CD4-positive, alpha-beta T cell (primary cell): ENCODE measurements at regions not wholly inside any gene's neighbourhood (a gene's known extent, or its start where the extent isn't known, plus 50 kb on each side); places are given as distances from the start of the nearest gene placed in this dataset.

Experiments used
- ATAC-seq: fragments of 200-7000 bp; cut with Tn5 transposase; one replicate; pipeline ENCODE4 v1.10.0; 2022; ENCODE audit warnings: mild to moderate bottlenecking; ENCODE audit not compliant: poor library complexity
- CTCF ChIA-PET: fragments of 350-600 bp; sonication (Branson Sonifier 250); formaldehyde crosslinking; loops from one replicate; lab custom pipeline; 2021; ENCODE audit warnings: antibody characterized with exemption, inconsistent platforms; lab: Charles Lee
- POLR2A ChIA-PET: fragments of 350-600 bp; sonication (Branson Sonifier 250); formaldehyde crosslinking; loops from one replicate; lab custom pipeline; 2021; ENCODE audit warnings: antibody characterized with exemption, inconsistent platforms; lab: Charles Lee
- DNase-seq, 14 experiments: peaks; one replicate each; pipeline ENCODE4 v3.0.0-alpha.2; 2013 to 2020; ENCODE audit warnings: mixed read lengths in 2 of 14
- H3K27ac ChIP-seq, 2 donors: one replicate each; pipeline versions ENCODE4 v1.5.1 to v1.7.0; 2013; ENCODE audit warnings: low read length in 2 of 2, low read depth in 1 of 2, mild to moderate bottlenecking in 1 of 2
- H3K27me3 ChIP-seq, 2 experiments: 1 replicate in 1 of 2; 2 replicates in 1 of 2; pipeline versions ENCODE4 v1.6.1 to v1.7.0; 2013; ENCODE audit warnings: low read length in 2 of 2, control low read depth in 1 of 2, mild to moderate bottlenecking in 1 of 2, moderate library complexity in 1 of 2; ENCODE audit not compliant: insufficient read depth in 2 of 2, control insufficient read depth in 1 of 2
- H3K36me3 ChIP-seq: one replicate; pipeline ENCODE4 v1.6.1; 2013; ENCODE audit warnings: low read length, control low read depth; ENCODE audit not compliant: insufficient read depth
- H3K4me1 ChIP-seq: one replicate; pipeline ENCODE4 v1.6.1; 2013; ENCODE audit warnings: low read length, control low read depth; ENCODE audit not compliant: insufficient read depth
- H3K4me3 ChIP-seq: one replicate; pipeline ENCODE4 v1.5.1; 2013; ENCODE audit warnings: mild to moderate bottlenecking, low read length, moderate library complexity
- H3K9me3 ChIP-seq, 2 experiments: 1 replicate in 1 of 2; 2 replicates in 1 of 2; pipeline versions ENCODE4 v1.6.1 to v1.7.0; 2013; ENCODE audit warnings: low read length in 2 of 2, mild to moderate bottlenecking in 2 of 2, control low read depth in 1 of 2, moderate library complexity in 1 of 2; ENCODE audit not compliant: control insufficient read depth in 1 of 2, insufficient read depth in 1 of 2
- H3K27ac Mint-ChIP-seq: one replicate; pipeline ENCODE4 v1.8.0; 2020; ENCODE audit warnings: mixed read lengths
- H3K27me3 Mint-ChIP-seq: one replicate; pipeline ENCODE4 v1.8.0; 2021; ENCODE audit warnings: mixed read lengths
- H3K36me3 Mint-ChIP-seq: one replicate; pipeline ENCODE4 v1.8.0; 2021; ENCODE audit warnings: low read depth, mixed read lengths
- H3K4me1 Mint-ChIP-seq: one replicate; pipeline ENCODE4 v1.8.0; 2021; ENCODE audit warnings: low read depth, mixed read lengths
- H3K4me3 Mint-ChIP-seq: one replicate; pipeline ENCODE4 v1.8.0; 2020; ENCODE audit warnings: mild to moderate bottlenecking, mixed read lengths
- H3K9me3 Mint-ChIP-seq: one replicate; pipeline ENCODE4 v1.8.0; 2020; ENCODE audit warnings: mixed read lengths
- intact Hi-C, 2 experiments: fragments of 100-400 bp; cut with DNase I in 1 of 2; cut with micrococcal nuclease in 1 of 2; formaldehyde crosslinking; loops; one replicate each; pipeline versions ENCODE4 v1.15.1 to v1.9.0; 2023 to 2025; cut with DNase I, micrococcal nuclease
- TF ChIP-seq, protein P1 (sequence below): fragments of 200-600 bp; IDR thresholded peaks from one replicate; pipeline ENCODE4 v1.8.0; 2022; ENCODE audit warnings: antibody characterized with exemption, mild to moderate bottlenecking

DNA sequence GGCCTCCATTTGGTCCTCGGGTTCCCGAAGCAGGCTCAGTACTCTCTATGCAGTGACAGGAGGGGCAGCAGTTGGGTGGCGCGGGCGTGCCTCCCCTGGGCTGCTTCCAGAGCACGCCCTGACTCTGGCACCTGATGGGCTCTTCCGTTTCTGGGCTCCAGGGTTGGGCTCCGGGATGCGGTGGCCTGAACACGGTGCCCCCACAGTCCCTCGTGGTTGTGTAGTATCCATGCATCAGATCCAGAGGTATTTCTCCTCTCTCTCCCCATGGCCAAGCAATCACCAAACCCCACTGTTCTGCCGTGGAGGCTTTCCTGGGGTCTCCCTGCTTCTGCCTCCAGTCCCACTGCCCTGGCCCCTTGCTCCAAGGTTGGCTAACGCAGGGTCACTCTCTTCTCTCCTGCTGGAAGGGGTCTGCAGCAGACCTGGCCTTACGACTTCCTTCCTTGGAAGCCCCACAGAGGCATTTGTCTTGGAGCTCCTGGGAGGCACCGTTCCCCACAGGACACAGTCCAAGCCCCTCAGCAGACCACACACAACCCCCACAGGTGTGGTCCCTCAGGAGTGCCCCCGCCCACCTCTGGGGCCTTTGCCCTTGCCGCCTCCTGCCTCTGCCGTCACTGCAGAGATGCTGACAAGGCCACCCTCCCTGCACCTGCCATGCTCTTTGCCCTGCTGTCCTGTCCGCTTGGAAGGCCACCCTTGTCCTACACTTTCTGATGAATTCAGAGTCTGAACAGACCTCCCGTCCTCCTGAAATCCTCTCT is 136.6 kb upstream of the ASB18 start:
- no peaks in the 10 kb centered on the region for H3K9me3 Mint-ChIP-seq
- Histone ChIP-seq H3K27me3 (no peaks in the 10 kb centered on the region), H3K4me1 (no peaks in the 10 kb centered on the region), H3K9me3 (no peaks in the 10 kb centered on the region), H3K36me3 (no peaks in the 10 kb centered on the region), H3K4me3 (no peak overlapping the region), H3K27ac (no peak overlapping the region)
- no peak overlapping the region for H3K4me3 Mint-ChIP-seq
- ChIA-PET CTCF (no interaction called here), POLR2A (no interaction called here)
- intact Hi-C loops = no loop called here
- ATAC-seq (no peak), DNase-seq (no peak)
- H3K27ac Mint-ChIP-seq = no peak overlapping the region
- H3K27me3 Mint-ChIP-seq = peaks cover 6% of the 10 kb centered on the region
- TF ChIP-seq, protein P1, sequence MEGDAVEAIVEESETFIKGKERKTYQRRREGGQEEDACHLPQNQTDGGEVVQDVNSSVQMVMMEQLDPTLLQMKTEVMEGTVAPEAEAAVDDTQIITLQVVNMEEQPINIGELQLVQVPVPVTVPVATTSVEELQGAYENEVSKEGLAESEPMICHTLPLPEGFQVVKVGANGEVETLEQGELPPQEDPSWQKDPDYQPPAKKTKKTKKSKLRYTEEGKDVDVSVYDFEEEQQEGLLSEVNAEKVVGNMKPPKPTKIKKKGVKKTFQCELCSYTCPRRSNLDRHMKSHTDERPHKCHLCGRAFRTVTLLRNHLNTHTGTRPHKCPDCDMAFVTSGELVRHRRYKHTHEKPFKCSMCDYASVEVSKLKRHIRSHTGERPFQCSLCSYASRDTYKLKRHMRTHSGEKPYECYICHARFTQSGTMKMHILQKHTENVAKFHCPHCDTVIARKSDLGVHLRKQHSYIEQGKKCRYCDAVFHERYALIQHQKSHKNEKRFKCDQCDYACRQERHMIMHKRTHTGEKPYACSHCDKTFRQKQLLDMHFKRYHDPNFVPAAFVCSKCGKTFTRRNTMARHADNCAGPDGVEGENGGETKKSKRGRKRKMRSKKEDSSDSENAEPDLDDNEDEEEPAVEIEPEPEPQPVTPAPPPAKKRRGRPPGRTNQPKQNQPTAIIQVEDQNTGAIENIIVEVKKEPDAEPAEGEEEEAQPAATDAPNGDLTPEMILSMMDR = no peak
- H3K36me3 Mint-ChIP-seq = no peaks in the 10 kb centered on the region
- H3K4me1 Mint-ChIP-seq = no peaks in the 10 kb centered on the region

DNA sequence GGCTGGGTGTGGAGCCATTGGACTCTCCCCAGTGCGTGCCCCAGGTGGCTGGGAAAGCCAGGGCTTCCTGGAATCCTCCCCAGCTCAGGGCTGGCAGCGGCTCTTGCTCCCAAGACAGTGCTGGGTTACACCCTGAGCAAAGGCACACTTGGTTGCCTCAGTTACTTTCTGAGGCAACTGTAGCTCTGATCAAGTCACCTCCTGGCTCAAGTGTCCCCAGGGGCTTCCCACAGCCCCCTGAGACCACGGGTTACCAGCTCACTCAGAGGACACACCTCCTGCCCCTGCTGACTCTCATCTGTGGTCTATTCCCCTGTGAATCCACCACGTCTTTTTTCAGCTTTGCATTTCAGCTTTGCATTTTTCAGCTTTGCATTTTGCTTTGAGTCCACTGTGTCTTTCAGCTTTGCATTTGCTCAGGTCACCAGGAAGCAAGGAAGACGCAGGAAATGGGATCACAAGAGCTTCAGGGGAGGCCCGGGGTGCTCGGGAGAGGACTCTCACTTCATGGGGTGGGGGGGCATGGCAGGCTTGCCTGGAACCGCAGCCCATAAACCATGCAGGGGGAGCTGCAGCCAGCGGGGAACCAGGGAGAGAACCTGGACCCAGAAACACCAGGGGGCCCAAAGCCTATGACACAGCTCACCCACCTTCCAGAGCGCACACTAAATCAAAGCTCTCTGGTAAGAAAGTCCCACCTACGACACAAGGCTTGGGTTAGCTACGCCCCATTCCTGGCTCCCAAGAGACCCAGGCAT is 138.0 kb upstream of the ASB18 start:
- Histone ChIP-seq H3K36me3 (no peaks in the 10 kb centered on the region), H3K27ac (no peak overlapping the region), H3K4me1 (no peaks in the 10 kb centered on the region), H3K4me3 (no peak overlapping the region), H3K27me3 (no peaks in the 10 kb centered on the region), H3K9me3 (no peaks in the 10 kb centered on the region)
- H3K4me3 Mint-ChIP-seq = no peak overlapping the region
- H3K4me1 Mint-ChIP-seq = no peaks in the 10 kb centered on the region
- CTCF ChIA-PET = no interaction called here
- H3K27me3 Mint-ChIP-seq = peaks cover 9% of the 10 kb centered on the region
- no peaks in the 10 kb centered on the region for H3K9me3 Mint-ChIP-seq
- H3K36me3 Mint-ChIP-seq = no peaks in the 10 kb centered on the region
- intact Hi-C loops = no loop called here
- POLR2A ChIA-PET = no interaction called here
- ATAC-seq (no peak), DNase-seq (no peak)
- TF ChIP-seq, protein P1 = no peak
- H3K27ac Mint-ChIP-seq = no peak overlapping the region

DNA sequence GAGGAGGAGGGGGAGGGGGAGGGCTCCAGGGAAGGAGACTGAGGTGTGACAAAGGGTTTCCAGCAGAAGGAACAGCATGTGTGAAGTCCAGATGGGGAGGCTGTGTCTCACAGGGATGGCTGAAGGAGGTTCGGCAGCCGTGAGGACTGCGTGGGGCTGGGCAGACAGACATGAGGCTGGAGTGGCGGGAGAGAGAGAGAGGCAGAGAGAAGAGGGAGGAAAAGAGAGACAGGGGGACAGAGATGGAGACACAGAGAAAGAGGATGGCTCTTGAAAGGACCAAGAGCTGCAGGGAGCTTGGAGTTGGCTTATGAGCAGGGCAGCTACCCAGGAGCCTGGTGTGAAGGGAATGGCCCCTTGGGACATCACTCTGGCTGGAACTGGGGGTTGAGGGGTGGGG is 138.9 kb upstream of the ASB18 start:
- H3K4me3 ChIP-seq = no peak overlapping the region
- H3K4me1 ChIP-seq = no peaks in the 10 kb centered on the region
- ATAC-seq (no peak), DNase-seq (no peak)
- Mint-ChIP-seq H3K36me3 (no peaks in the 10 kb centered on the region), H3K9me3 (no peaks in the 10 kb centered on the region), H3K4me1 (no peaks in the 10 kb centered on the region), H3K4me3 (no peak overlapping the region), H3K27ac (no peak overlapping the region), H3K27me3 (peaks cover 18% of the 10 kb centered on the region)
- H3K27ac ChIP-seq = no peak overlapping the region
- H3K27me3 ChIP-seq = no peaks in the 10 kb centered on the region
- H3K9me3 ChIP-seq = peaks cover 0 to 2% of the 10 kb centered on the region in 2 experiments
- H3K36me3 ChIP-seq = no peaks in the 10 kb centered on the region
- TF ChIP-seq, protein P1 = no peak
- ChIA-PET CTCF (no interaction called here), POLR2A (no interaction called here)
- intact Hi-C loops = no loop called here
